ENCODE measurements at regions not wholly inside any gene's neighbourhood (a gene's known extent, or its start where the extent isn't known, plus 50 kb on each side); places are given as distances from the start of the nearest gene placed in this dataset.

GRCh38 chr1:119314001-119314796 is 54.4 kb upstream of the HAO2 start:
- no peak for DNase-seq
- Mint-ChIP-seq H3K4me1 (peaks cover 20% of the 10 kb centered on the region), H3K27ac (no peak overlapping the region), H3K27me3 (ENCODE audit: low read depth, poor library complexity) (no peaks in the 10 kb centered on the region), H3K9me3 (no peaks in the 10 kb centered on the region), H3K4me3 (no peak overlapping the region), H3K36me3 (ENCODE audit: low read depth) (no peaks in the 10 kb centered on the region)
- TF ChIP-seq CTCF (IDR thresholded peaks at IDR 0.05): no peak

- Mint-ChIP-seq H3K36me3 (ENCODE audit: low read depth) (no peaks in the 10 kb centered on the region), H3K27me3 (ENCODE audit: low read depth, poor library complexity) (no peaks in the 10 kb centered on the region), H3K9me3 (no peaks in the 10 kb centered on the region), H3K4me1 (peaks cover 10% of the 10 kb centered on the region), H3K4me3 (no peak overlapping the region), H3K27ac (no peak overlapping the region)
- peak; percentile 17 for DNase-seq
- TF ChIP-seq CTCF (IDR thresholded peaks at IDR 0.05): peak; percentile 39
Measured at GRCh38 chr1:119316870-119317416, 51.6 kb upstream of the HAO2 start.

- Mint-ChIP-seq H3K4me1 (peaks cover 20% of the 10 kb centered on the region), H3K27me3 (ENCODE audit: low read depth, poor library complexity) (no peaks in the 10 kb centered on the region), H3K36me3 (ENCODE audit: low read depth) (no peaks in the 10 kb centered on the region), H3K9me3 (no peaks in the 10 kb centered on the region), H3K4me3 (no peak overlapping the region), H3K27ac (no peak overlapping the region)
- no peak for DNase-seq
- TF ChIP-seq CTCF (IDR thresholded peaks at IDR 0.05): no peak
Measured at GRCh38 chr1:119318466-119319309, 49.9 kb upstream of the HAO2 start.

Data from nephron progenitor cell (in vitro differentiated cells).